GM10248 (cell line): ENCODE measurements at regions not wholly inside any gene's neighbourhood (a gene's known extent, or its start where the extent isn't known, plus 50 kb on each side); places are given as distances from the start of the nearest gene placed in this dataset.

Source experiments
- CTCF ChIA-PET: fragments of 300-600 bp; sonication (Branson Sonifier 250); formaldehyde crosslinking; extraction: SDS; loops from one replicate; lab custom pipeline; 2021; ENCODE audit warnings: antibody characterized with exemption; lab: Yijun Ruan, JAX
- POLR2A ChIA-PET: fragments of 350-650 bp; sonication (Branson Sonifier 250); formaldehyde crosslinking; extraction: SDS; loops from one replicate; lab custom pipeline; 2020; ENCODE audit warnings: antibody characterized with exemption; lab: Yijun Ruan, JAX
- DNase-seq: peaks from one replicate; pipeline ENCODE4 v3.0.0; 2012; ENCODE audit errors: extremely low spot score
- TF ChIP-seq, protein P1 (sequence below): IDR thresholded peaks from 2 replicates; pipeline ENCODE4 v1.5.1; 2012; ENCODE audit warnings: mild to moderate bottlenecking, low read depth; ENCODE audit errors: extremely low read depth, missing control alignments, control extremely low read depth

DNA sequence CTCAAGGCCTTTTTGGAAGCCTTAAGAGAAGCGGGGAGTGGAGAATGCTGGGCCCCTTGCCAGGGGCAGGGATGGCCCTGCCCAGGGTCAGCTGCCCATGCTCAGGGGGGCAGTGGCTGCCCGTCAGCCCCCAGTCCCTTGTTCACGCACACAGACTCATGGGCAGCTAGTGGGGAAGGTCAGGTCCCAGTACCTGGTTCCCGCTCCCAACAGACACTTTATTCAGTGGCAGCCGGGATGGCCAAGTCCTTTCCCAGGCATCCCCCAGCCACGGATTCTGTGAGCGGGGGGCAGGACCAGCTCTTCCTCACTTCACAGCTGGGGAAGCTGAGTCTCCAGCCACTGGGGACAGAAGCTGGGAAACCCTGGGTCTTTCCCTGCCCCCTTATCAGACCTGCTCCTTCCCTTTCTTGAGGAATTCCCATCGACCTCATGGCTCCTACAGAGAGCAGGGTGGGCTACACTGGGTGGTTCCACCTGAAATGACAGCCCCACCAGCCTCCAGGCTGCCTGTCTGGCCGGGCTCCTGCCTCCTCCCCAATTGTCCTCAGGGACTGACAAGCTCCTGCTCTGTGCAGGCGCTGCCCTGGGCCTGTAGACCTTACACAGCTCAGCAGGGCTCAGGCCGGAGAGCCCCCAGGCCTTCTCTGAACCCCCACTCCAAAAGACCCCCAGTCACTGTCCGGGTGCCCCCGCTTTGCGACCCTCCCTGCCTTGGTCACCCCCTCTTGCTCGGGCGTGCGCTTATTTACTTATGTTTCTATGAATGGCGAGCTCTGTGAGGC lies 61.0 kb upstream of the FGF3 start:
- ChIA-PET POLR2A (interaction anchor here (0.6 kb wide), 1 partner anchor 16 kb away, joined by 4 read pairs; no protein-coding TSS in a partner anchor), CTCF (interaction anchor here (0.8 to 2.8 kb wide), 2 partner anchors 9 to 10 kb away, joined by 3 to 11 read pairs; no protein-coding TSS in a partner anchor)

DNA sequence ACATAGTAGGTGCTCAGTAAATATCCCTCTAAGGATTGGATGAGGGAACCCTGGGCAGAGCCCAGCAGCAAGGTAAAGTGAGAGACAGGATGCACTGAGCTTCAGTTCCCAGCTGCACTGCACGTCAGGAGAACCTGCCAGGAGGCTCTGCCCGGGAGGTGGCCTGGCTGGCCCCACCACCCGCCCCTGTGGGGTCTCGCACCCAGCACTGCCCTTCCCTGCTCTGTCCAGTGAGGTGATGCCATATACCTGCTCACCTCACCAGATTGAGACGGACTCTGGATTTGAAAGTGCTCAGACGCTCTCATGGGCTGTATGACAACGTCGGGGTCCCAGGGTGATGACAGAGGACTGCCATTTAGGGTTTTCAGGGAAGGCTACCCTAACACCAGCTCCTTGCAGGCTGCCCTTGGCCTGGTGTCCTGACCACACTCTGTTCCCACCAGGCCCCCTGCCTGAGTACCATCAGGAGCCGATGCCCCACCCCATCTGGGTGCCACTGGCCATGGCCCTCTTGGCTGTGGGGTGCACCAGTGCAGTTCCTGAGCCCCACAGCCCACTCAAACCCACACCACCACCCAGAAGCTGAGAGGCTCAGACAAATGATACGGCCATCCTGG lies 61.7 kb upstream of the FGF3 start:
- ChIA-PET CTCF (interaction anchor here (0.8 to 2.8 kb wide), 2 partner anchors 8 to 10 kb away, joined by 3 to 11 read pairs; no protein-coding TSS in a partner anchor), POLR2A (no interaction called here)
- TF ChIP-seq, protein P1, sequence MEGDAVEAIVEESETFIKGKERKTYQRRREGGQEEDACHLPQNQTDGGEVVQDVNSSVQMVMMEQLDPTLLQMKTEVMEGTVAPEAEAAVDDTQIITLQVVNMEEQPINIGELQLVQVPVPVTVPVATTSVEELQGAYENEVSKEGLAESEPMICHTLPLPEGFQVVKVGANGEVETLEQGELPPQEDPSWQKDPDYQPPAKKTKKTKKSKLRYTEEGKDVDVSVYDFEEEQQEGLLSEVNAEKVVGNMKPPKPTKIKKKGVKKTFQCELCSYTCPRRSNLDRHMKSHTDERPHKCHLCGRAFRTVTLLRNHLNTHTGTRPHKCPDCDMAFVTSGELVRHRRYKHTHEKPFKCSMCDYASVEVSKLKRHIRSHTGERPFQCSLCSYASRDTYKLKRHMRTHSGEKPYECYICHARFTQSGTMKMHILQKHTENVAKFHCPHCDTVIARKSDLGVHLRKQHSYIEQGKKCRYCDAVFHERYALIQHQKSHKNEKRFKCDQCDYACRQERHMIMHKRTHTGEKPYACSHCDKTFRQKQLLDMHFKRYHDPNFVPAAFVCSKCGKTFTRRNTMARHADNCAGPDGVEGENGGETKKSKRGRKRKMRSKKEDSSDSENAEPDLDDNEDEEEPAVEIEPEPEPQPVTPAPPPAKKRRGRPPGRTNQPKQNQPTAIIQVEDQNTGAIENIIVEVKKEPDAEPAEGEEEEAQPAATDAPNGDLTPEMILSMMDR = no peak
- no peak for DNase-seq

More for the DNA sequence above, 61.0 kb upstream of the FGF3 start:
- TF ChIP-seq, protein P1 = no peak
- DNase-seq = no peak

DNA sequence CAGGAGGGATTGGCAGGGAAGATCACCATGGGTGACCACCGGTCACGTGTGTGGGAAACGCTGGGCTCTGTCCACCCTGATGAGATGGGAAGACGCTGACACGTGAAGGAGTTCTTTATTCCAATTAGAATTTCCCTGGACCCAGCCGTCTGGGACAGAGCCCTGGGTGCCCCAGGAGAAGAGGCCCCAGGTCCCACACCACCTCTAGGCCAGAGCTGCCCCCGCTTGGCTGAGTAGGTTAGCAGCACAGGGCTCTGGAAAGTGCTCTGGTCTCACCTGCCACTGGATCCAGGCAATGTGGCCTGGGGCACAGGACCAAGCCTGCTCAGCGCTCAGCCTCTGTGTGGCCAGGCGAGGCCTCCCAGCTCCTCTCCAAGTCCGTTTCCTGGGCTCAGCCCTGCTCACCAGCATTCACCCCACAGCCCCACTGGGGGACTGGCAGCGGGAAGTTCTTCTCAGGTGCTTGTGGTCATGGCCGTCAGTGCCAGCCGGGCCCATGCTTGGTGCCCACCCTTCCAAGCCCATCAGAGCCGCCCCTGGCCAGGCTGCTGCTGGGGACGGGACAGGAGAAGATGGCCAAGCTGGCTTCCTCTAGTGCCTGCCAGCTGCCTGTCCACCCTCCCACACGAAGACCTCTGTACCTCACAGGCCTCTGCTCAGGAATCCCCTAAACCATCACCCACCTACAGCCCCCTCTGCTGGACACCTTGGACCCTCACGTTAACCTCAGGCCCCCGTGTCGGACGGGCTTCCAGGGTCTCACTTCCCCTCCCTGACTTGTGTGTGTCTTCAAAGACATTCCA lies 62.5 kb upstream of the FGF3 start:
- TF ChIP-seq, protein P1 = no peak
- no peak for DNase-seq
- ChIA-PET CTCF (interaction anchor here (2.5 kb wide), 1 partner anchor 8 kb away, joined by 8 read pairs; no protein-coding TSS in a partner anchor), POLR2A (no interaction called here)

DNA sequence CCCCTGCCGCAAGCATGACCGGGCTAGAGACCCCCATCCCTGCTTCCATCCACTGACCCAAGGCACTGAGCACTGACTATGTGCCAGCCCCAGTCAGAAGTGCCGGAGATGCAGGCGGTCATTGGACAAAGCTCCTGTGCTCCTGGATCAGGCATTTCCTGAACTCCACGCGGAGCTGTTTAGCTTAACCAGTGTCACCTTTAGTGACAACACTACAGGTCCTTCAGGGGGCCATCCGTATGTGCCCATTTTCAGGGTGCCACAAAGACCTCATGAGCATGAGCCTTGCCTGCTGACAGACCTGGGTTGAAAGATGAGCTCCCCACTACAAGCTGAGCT lies 63.0 kb upstream of the FGF3 start:
- ChIA-PET CTCF (interaction anchor here (1.1 to 2.5 kb wide), 2 partner anchors 8 to 17 kb away, joined by 3 to 8 read pairs; no protein-coding TSS in a partner anchor), POLR2A (no interaction called here)
- DNase-seq = no peak
- TF ChIP-seq, protein P1 = no peak

DNA sequence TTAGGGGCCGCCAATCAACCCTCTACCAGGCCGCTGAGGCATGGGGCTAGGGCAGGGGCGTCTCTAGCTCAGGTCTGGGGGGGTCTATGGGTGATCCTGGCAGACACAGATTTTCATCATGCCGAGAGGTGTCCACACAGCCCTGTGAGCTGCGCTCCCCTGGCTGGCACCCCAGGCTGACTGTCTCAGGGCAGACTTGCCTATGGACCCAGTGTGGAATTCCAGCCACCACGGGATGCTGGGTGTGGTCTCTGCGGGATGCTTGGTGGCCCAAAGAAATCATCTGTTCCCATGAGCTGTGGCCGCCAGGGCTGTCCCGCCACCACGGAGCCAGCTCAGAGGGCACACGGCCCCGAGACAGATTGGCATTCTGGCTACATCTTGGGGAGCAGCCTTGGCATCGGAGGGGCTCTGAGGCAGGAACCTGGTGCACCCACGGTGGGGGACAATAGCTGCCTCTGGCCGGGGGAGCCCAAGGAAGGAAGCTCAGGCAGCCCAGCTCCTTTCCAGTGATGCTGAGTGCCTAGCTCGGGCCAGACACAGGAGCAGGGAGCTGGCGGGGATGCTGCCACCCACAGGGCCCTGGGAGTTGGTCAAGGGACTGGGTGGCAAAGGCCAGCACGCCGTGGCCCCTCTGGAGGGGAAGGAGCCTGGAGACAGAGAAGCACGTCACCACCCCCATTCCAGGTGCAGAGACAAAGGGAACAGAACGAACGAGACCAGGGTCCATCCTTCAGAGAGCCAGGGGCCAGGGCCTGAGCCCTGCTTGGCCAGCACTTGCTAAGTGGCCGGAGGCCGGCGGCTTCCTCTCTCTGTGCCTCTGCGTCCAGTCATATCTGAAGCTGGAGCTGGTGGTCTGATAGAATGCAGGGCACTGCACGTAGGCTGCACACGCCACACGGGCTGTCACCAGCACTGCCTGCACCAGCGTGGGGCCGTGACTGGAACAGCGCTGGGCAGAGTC lies 64.4 kb upstream of the FGF3 start:
- TF ChIP-seq, protein P1 = no peak
- no peak for DNase-seq
- ChIA-PET POLR2A (no interaction called here), CTCF (interaction anchor here (1.1 to 2.5 kb wide), 3 partner anchors 10 to 313 kb away, joined by 3 to 8 read pairs (median 3); no protein-coding TSS in a partner anchor)
